ENCODE measurements at regions not wholly inside any gene's neighbourhood (a gene's known extent, or its start where the extent isn't known, plus 50 kb on each side); places are given as distances from the start of the nearest gene placed in this dataset.

GRCh38 chr2:41962922-41963622 is 84.7 kb upstream of the PKDCC start:
- Mint-ChIP-seq H3K27me3 (peaks cover 0 to 13% of the 10 kb centered on the region in 2 donors), H3K27ac (no peak overlapping the region), H3K36me3 (ENCODE audit: insufficient read depth) (no peaks in the 10 kb centered on the region), H3K9me3 (no peaks in the 10 kb centered on the region), H3K4me1 (ENCODE audit: low read depth in 2 of 2) (peaks cover 6 to 7% of the 10 kb centered on the region in 2 donors), H3K4me3 (no peak overlapping the region)
- ATAC-seq (replicated peaks): no peak
- DNase-seq: no peak

DNA sequence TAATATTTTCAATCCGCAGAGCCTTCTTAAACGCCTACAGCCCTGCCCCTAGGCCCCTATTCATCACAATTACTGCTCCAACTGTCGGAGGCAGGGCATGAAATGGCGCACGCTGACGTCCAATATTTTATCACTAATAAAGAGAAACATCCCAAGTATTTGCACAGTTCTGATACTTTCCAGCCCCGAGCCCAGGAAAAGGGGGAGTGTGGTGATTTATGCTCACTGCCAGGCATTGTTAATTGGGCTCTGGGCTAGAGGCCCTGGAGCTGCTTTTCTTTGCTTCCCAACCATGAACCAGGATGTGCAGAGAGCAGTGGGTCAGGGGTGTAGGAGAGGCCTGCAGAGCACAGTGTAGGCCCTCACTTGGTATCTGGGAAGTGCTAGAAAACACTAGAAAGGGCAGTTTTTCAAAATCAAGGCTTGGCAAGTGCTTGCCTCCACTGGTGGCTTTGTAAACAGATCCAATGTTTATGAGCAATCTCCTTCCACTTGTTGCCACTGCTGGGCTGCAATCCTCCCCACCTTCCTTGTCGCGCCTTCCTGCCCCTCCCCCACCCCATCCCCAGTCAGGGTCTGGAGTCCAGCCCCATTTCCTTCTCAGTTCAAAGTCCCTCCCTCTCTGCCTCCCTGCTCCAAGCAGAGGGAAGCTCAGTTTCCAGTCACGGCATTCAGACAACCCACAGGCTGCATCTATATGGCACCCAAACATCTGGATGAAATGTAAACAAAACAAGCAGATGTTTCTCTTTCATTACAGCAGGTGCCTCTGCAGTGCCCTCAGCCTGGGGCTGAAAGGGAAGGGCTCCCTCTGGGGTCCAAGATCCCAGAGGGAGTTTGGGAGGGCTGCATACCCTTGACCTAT is 83.9 kb upstream of the PKDCC start:
- Mint-ChIP-seq H3K4me1 (ENCODE audit: low read depth in 2 of 2) (peaks cover 6 to 7% of the 10 kb centered on the region in 2 donors), H3K36me3 (ENCODE audit: insufficient read depth) (no peaks in the 10 kb centered on the region), H3K4me3 (no peak overlapping the region), H3K9me3 (no peaks in the 10 kb centered on the region), H3K27ac (peak overlapping the region in 1 of 2 donors; percentile 9), H3K27me3 (peaks cover 0 to 13% of the 10 kb centered on the region in 2 donors)
- DNase-seq (no peak), ATAC-seq (replicated peaks) (no peak)

DNA sequence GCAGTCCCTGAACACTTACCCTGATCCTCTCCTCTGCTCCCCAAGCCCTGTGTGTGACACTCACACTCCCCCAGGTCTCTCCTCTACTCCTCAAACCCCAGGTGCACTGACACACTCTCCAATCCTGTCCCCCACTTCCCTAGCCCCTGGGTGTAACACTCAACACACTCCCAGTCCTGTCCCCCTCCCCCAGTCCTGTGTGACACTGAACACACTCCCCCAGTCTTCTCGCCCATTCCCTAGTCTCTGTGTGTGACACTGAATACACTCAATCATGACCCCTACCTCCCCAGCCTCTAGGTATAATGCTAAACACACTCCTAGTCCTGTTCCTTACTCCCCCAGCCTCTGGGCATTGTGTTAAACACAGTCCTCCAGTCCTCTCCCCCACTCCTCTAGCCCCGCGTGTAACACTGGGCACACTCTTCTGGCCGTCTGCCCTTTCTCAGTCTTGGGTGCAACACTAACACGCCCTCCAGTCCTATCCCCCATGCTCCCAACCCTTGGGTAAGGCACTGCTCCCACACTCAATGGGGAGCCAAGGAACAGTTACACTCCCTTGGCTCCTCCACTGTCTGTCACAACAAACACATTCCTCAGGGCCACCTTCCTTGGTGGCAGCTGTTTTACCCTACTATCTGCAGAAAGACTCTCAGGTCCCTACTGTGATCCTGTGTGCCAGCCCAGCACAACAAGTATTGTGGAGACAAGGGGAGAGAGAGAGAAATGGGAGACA is 82.5 kb upstream of the PKDCC start:
- ATAC-seq (replicated peaks): no peak
- H3K4me3 Mint-ChIP-seq: no peak overlapping the region
- peaks cover 6 to 7% of the 10 kb centered on the region in 2 donors for H3K4me1 Mint-ChIP-seq (ENCODE audit: low read depth in 2 of 2)
- H3K9me3 Mint-ChIP-seq: no peaks in the 10 kb centered on the region
- peak overlapping the region in 1 of 2 donors; percentile 3 for H3K27ac Mint-ChIP-seq
- no peaks in the 10 kb centered on the region for H3K36me3 Mint-ChIP-seq (ENCODE audit: insufficient read depth)
- no peak for DNase-seq
- peaks cover 0 to 4% of the 10 kb centered on the region in 2 donors for H3K27me3 Mint-ChIP-seq

DNA sequence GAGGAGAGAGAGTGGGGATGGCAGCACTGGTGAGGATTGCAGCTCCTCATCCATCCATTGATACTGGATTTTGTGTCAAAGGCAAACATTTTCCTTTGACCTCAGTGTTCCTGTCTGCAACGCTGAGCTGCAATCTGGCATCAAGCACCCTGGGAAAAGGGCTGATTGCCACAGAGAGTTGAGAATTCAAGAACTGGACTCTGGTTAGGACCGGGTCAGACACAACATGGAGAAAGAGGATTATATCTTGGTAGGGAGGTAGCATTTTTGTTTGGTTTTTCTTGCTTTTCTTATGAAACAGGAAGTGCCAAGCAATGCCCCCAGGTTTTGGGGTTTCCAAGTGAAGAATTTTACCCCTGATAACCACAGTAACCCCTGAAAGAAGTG is 81.9 kb upstream of the PKDCC start:
- peaks cover 6 to 7% of the 10 kb centered on the region in 2 donors for H3K4me1 Mint-ChIP-seq (ENCODE audit: low read depth in 2 of 2)
- no peaks in the 10 kb centered on the region for H3K36me3 Mint-ChIP-seq (ENCODE audit: insufficient read depth)
- H3K27ac Mint-ChIP-seq: peak overlapping the region in 1 of 2 donors; percentile 3
- H3K9me3 Mint-ChIP-seq: no peaks in the 10 kb centered on the region
- DNase-seq: no peak
- no peak for ATAC-seq (replicated peaks)
- H3K4me3 Mint-ChIP-seq: no peak overlapping the region
- no peaks in the 10 kb centered on the region for H3K27me3 Mint-ChIP-seq

DNA sequence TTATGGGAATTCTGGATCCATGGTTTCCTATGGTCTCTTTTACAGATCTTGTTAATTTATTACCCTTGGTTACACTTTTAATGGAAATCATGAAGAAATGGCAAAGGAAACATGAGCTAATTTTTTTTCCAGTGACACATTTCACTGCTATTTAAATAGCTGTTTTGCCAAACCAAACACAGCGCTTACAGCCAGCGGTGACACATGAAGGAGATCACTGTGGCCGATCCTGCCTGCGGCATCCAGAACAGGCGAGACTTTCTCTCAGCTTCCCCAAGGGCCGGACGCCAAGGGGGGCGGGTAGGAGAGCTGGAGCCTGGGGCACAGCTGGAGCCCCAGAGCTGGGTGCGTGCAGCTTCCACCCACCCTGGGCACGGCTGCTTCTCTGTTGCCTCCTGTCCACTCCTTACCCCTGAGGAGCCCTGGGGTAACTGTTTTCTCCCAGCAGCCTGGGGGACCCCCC is 81.4 kb upstream of the PKDCC start:
- ATAC-seq (replicated peaks): no peak
- Mint-ChIP-seq H3K27ac (no peak overlapping the region), H3K4me3 (no peak overlapping the region), H3K9me3 (no peaks in the 10 kb centered on the region), H3K4me1 (ENCODE audit: low read depth in 2 of 2) (peaks cover 6 to 7% of the 10 kb centered on the region in 2 donors), H3K36me3 (ENCODE audit: insufficient read depth) (no peaks in the 10 kb centered on the region), H3K27me3 (no peaks in the 10 kb centered on the region)
- no peak for DNase-seq

DNA sequence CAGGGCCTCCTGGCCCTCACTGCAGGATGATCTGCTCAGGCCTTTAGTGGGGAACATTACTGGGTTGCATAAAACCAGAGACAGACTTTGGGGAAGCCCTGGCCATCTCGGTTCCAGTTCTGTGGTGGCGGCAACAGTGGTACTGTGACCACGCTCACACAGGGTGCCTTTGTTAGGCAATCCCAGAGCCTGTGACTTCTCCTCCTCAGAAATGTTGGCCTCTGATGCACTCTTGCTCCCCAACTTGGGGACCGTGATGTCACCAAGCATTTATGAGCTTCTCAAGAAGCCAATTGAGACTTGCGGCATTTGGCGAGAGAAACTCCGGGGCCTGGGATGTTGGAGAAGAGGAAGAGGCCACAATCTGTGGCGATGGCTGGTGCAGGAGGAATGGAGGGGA is 80.9 kb upstream of the PKDCC start:
- Mint-ChIP-seq H3K27ac (no peak overlapping the region), H3K9me3 (no peaks in the 10 kb centered on the region), H3K36me3 (ENCODE audit: insufficient read depth) (no peaks in the 10 kb centered on the region), H3K4me3 (no peak overlapping the region), H3K27me3 (peaks cover under 1 to 3% of the 10 kb centered on the region in 2 donors), H3K4me1 (ENCODE audit: low read depth in 2 of 2) (peaks cover 6 to 7% of the 10 kb centered on the region in 2 donors)
- DNase-seq (no peak), ATAC-seq (replicated peaks) (no peak)

GRCh38 chr2:41967476-41968181 is 80.2 kb upstream of the PKDCC start:
- no peak for ATAC-seq (replicated peaks)
- Mint-ChIP-seq H3K4me3 (no peak overlapping the region), H3K27me3 (peaks cover 6 to 10% of the 10 kb centered on the region in 2 donors), H3K27ac (no peak overlapping the region), H3K36me3 (ENCODE audit: insufficient read depth) (no peaks in the 10 kb centered on the region), H3K4me1 (ENCODE audit: low read depth in 2 of 2) (peaks cover 6 to 10% of the 10 kb centered on the region in 2 donors), H3K9me3 (no peaks in the 10 kb centered on the region)
- no peak for DNase-seq

DNA sequence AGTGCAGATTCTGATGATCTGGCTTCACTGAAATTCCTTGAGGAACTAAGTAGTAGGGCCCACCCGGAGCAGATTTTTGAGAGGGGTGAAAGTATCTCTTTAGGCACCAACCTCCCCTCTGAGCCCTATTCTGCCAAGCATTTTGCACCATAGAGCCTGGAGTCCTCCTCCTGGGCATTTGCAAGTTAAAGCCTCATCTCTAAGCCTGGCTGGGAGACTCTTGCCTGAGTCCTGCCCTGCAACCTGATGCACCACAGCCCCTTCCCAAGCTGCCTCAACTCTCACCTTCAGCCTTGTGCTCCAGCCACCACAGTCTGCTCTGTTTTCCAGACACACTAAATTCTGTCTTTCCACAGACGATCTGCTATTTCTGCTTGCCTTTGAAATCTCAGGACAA is 79.6 kb upstream of the PKDCC start:
- Mint-ChIP-seq H3K4me1 (ENCODE audit: low read depth in 2 of 2) (peaks cover 6 to 10% of the 10 kb centered on the region in 2 donors), H3K9me3 (no peaks in the 10 kb centered on the region), H3K36me3 (ENCODE audit: insufficient read depth) (no peaks in the 10 kb centered on the region), H3K4me3 (no peak overlapping the region), H3K27me3 (peaks cover 6 to 12% of the 10 kb centered on the region in 2 donors), H3K27ac (no peak overlapping the region)
- ATAC-seq (replicated peaks) (no peak), DNase-seq (no peak)

DNA sequence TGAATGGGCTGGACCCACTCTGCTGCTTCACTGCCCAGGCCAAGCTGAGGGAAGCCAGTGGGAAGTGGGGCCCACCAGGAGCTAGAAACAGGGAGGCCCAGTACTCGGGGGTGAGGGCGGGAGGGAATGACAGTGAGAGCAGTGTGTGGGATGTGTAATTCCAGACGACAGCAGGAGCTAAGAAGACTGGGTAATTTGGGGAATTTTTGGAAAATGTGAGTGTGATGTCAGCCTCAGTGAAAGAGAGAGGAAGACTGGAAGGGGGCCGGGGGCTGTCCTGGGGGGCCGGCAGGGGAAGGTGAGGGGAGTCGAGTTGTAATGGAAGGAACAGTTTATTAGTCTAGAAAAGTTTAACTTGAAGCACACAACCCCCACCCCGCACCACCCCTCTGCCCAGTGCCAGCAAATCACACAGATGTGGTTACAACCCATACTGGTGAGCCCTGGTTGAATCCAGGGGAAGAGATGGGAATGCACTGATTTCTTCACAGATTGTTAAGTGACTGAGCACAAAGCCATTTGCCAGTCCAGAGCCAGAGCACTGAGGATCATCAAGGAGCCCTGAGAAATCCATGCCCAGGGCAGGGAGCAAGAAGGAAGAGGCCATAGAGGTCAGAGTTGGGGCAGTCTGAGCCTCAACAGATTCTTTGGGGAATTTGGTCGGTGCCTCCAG is 76.7 kb upstream of the PKDCC start:
- Mint-ChIP-seq H3K27me3 (peaks cover 6 to 12% of the 10 kb centered on the region in 2 donors), H3K4me1 (ENCODE audit: low read depth in 2 of 2) (peaks cover 0 to 3% of the 10 kb centered on the region in 2 donors), H3K36me3 (ENCODE audit: insufficient read depth) (no peaks in the 10 kb centered on the region), H3K4me3 (no peak overlapping the region), H3K27ac (no peak overlapping the region), H3K9me3 (no peaks in the 10 kb centered on the region)
- ATAC-seq (replicated peaks): no peak
- no peak for DNase-seq

- Mint-ChIP-seq H3K36me3 (ENCODE audit: insufficient read depth) (no peaks in the 10 kb centered on the region), H3K9me3 (no peaks in the 10 kb centered on the region), H3K4me1 (ENCODE audit: low read depth in 2 of 2) (peaks cover 0 to 3% of the 10 kb centered on the region in 2 donors), H3K27ac (no peak overlapping the region), H3K27me3 (peaks cover 6 to 12% of the 10 kb centered on the region in 2 donors), H3K4me3 (no peak overlapping the region)
- no peak for DNase-seq
- no peak for ATAC-seq (replicated peaks)
These were observed 75.6 kb upstream of the PKDCC start for GRCh38 chr2:41972179-41972578.

DNA sequence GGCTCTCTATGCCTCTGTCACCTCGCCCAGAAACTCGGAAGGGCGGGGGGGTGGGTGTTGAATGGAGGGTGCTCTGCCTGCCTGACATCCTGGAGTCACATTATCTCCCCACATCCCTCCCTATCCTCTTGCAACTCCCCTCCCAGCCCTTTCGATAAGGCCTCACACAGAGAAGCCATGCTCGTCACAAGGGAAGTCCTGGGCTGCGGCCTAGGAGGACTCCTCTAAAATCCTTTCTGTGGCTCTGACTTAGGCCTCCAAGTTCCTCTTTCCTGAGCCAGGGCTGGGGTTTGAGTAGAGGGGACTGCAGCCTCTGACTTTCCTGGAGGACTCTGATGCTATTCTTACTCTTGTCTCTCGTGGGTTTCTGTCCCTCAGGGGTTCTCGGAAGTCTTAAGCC is 75.0 kb upstream of the PKDCC start:
- DNase-seq (no peak), ATAC-seq (replicated peaks) (no peak)
- Mint-ChIP-seq H3K4me3 (no peak overlapping the region), H3K4me1 (ENCODE audit: low read depth in 2 of 2) (peaks cover 0 to 3% of the 10 kb centered on the region in 2 donors), H3K36me3 (ENCODE audit: insufficient read depth) (no peaks in the 10 kb centered on the region), H3K9me3 (no peaks in the 10 kb centered on the region), H3K27me3 (peaks cover 6 to 12% of the 10 kb centered on the region in 2 donors), H3K27ac (no peak overlapping the region)

- Mint-ChIP-seq H3K27ac (peak overlapping the region in 1 of 2 donors; percentile 35), H3K36me3 (ENCODE audit: insufficient read depth) (no peaks in the 10 kb centered on the region), H3K4me3 (no peak overlapping the region), H3K27me3 (peaks cover 7 to 12% of the 10 kb centered on the region in 2 donors), H3K4me1 (ENCODE audit: low read depth in 2 of 2) (peaks cover 0 to 3% of the 10 kb centered on the region in 2 donors), H3K9me3 (no peaks in the 10 kb centered on the region)
- DNase-seq: no peak
- no peak for ATAC-seq (replicated peaks)
These were observed 74.0 kb upstream of the PKDCC start for GRCh38 chr2:41973871-41974270.

All from effector memory CD8-positive, alpha-beta T cell (primary cell).